GM23338 (cell line): ENCODE measurements at regions not wholly inside any gene's neighbourhood (a gene's known extent, or its start where the extent isn't known, plus 50 kb on each side); places are given as distances from the start of the nearest gene placed in this dataset.

Experiments used
- CREB1 ChIP-seq: fragments of 250-450 bp; sonication (Bioruptor Pico); IDR thresholded peaks from 2 replicates; pipeline ENCODE4 v1.5.0; 2020; ENCODE audit warnings: low read depth, mild to moderate bottlenecking, moderate library complexity
- EZH2 ChIP-seq: fragments of 200-600 bp; sonication (generic); IDR thresholded peaks from one replicate; pipeline ENCODE4 v1.8.0; 2017; ENCODE audit warnings: antibody characterized with exemption, mild to moderate bottlenecking, low read depth; ENCODE audit not compliant: unreplicated experiment
- EZH2phosphoT487 ChIP-seq: fragments of 200-600 bp; sonication (generic); IDR thresholded peaks from one replicate; pipeline ENCODE4 v1.8.1; 2018; ENCODE audit warnings: antibody characterized with exemption; ENCODE audit not compliant: unreplicated experiment
- NANOG ChIP-seq: IDR thresholded peaks from 2 replicates; pipeline ENCODE4 v1.6.1; 2016; ENCODE audit warnings: antibody characterized with exemption, borderline replicate concordance
- POLR2AphosphoS5 ChIP-seq: IDR thresholded peaks from 2 replicates; pipeline ENCODE4 v1.6.1; 2016; ENCODE audit warnings: antibody characterized with exemption, low read depth
- ZNF114 ChIP-seq: fragments of 250-450 bp; sonication (Bioruptor Pico); IDR thresholded peaks from 2 replicates; pipeline ENCODE4 v1.5.0; 2020; ENCODE audit warnings: mild to moderate bottlenecking, moderate library complexity
- ZNF331 ChIP-seq: fragments of 250-450 bp; sonication (Bioruptor Pico); IDR thresholded peaks from 2 replicates; pipeline ENCODE4 v1.5.0; 2020; ENCODE audit warnings: low read depth, mild to moderate bottlenecking, moderate library complexity
- TF ChIP-seq, protein P1 (sequence below), 2 experiments: fragments of 200-600 bp in 1 of 2; sonication (generic) in 1 of 2; conservative IDR thresholded peaks; 2 replicates each; pipeline versions ENCODE4 v1.5.1 to v1.6.1; 2016 to 2017; ENCODE audit warnings: antibody characterized with exemption in 2 of 2, low read depth in 2 of 2, mild to moderate bottlenecking in 2 of 2, moderate library complexity in 1 of 2
- TF ChIP-seq, protein P2 (sequence below): IDR thresholded peaks from 2 replicates; pipeline ENCODE4 v1.6.1; 2016; ENCODE audit warnings: antibody characterized with exemption
- TF ChIP-seq, protein P3 (sequence below): IDR thresholded peaks from one replicate; pipeline ENCODE4 v1.6.1; 2018; ENCODE audit warnings: antibody characterized with exemption; ENCODE audit not compliant: unreplicated experiment

DNA sequence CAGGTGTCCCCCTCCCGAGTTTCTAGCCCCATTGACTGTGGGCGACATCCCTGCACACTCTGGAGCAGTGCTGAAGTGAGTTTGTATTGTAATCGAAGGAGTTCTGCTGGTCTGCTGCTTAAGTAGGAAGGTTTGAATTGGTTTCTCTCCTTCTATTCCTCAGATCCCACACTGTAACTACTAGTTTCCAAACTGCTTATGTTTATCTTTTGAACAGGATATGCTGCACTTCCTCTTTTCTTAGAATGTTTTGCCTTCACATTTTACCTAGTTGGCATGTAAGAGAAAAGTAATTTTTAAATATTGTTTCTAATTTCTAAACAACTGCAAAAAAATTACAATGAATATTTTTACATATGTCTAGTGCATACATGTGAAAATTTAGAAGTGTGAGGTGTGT lies 511.8 kb downstream of the KLF12 start:
- TF ChIP-seq EZH2 (no peak), POLR2AphosphoS5 (no peak), EZH2phosphoT487 (no peak), ZNF331 (CRISPR knock-in tag) (no peak), CREB1 (CRISPR knock-in tag) (no peak), ZNF114 (no peak), NANOG (no peak)
- TF ChIP-seq, protein P1, sequence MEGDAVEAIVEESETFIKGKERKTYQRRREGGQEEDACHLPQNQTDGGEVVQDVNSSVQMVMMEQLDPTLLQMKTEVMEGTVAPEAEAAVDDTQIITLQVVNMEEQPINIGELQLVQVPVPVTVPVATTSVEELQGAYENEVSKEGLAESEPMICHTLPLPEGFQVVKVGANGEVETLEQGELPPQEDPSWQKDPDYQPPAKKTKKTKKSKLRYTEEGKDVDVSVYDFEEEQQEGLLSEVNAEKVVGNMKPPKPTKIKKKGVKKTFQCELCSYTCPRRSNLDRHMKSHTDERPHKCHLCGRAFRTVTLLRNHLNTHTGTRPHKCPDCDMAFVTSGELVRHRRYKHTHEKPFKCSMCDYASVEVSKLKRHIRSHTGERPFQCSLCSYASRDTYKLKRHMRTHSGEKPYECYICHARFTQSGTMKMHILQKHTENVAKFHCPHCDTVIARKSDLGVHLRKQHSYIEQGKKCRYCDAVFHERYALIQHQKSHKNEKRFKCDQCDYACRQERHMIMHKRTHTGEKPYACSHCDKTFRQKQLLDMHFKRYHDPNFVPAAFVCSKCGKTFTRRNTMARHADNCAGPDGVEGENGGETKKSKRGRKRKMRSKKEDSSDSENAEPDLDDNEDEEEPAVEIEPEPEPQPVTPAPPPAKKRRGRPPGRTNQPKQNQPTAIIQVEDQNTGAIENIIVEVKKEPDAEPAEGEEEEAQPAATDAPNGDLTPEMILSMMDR (conservative IDR thresholded peaks at IDR 0.05; ENCODE audit: low read depth in 2 of 2): no peak
- TF ChIP-seq, protein P2, sequence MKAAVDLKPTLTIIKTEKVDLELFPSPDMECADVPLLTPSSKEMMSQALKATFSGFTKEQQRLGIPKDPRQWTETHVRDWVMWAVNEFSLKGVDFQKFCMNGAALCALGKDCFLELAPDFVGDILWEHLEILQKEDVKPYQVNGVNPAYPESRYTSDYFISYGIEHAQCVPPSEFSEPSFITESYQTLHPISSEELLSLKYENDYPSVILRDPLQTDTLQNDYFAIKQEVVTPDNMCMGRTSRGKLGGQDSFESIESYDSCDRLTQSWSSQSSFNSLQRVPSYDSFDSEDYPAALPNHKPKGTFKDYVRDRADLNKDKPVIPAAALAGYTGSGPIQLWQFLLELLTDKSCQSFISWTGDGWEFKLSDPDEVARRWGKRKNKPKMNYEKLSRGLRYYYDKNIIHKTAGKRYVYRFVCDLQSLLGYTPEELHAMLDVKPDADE: no peak
- TF ChIP-seq, protein P3, sequence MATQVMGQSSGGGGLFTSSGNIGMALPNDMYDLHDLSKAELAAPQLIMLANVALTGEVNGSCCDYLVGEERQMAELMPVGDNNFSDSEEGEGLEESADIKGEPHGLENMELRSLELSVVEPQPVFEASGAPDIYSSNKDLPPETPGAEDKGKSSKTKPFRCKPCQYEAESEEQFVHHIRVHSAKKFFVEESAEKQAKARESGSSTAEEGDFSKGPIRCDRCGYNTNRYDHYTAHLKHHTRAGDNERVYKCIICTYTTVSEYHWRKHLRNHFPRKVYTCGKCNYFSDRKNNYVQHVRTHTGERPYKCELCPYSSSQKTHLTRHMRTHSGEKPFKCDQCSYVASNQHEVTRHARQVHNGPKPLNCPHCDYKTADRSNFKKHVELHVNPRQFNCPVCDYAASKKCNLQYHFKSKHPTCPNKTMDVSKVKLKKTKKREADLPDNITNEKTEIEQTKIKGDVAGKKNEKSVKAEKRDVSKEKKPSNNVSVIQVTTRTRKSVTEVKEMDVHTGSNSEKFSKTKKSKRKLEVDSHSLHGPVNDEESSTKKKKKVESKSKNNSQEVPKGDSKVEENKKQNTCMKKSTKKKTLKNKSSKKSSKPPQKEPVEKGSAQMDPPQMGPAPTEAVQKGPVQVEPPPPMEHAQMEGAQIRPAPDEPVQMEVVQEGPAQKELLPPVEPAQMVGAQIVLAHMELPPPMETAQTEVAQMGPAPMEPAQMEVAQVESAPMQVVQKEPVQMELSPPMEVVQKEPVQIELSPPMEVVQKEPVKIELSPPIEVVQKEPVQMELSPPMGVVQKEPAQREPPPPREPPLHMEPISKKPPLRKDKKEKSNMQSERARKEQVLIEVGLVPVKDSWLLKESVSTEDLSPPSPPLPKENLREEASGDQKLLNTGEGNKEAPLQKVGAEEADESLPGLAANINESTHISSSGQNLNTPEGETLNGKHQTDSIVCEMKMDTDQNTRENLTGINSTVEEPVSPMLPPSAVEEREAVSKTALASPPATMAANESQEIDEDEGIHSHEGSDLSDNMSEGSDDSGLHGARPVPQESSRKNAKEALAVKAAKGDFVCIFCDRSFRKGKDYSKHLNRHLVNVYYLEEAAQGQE: no peak
